SK-N-MC (cell line): ENCODE measurements at regions not wholly inside any gene's neighbourhood (a gene's known extent, or its start where the extent isn't known, plus 50 kb on each side); places are given as distances from the start of the nearest gene placed in this dataset.

ENCODE experiments used
- DNase-seq: peaks from one replicate; pipeline ENCODE4 v3.0.0-alpha.2; 2011; ENCODE audit warnings: low read depth, low spot score
- H3K27ac ChIP-seq: fragments of 200-600 bp; sonication (generic); 2 replicates; pipeline ENCODE4 v1.5.1; 2016; ENCODE audit warnings: mixed run types
- H3K36me3 ChIP-seq: fragments of 200-600 bp; sonication (generic); 2 replicates; pipeline ENCODE4 v1.6.1; 2017; ENCODE audit warnings: antibody characterized with exemption, low read length, mixed read lengths; ENCODE audit not compliant: insufficient read depth
- H3K4me3 ChIP-seq: fragments of 200-600 bp; sonication (generic); 2 replicates; pipeline ENCODE4 v1.5.1; 2016
- H3K9ac ChIP-seq: fragments of 200-600 bp; sonication (generic); 2 replicates; pipeline ENCODE4 v1.8.0; 2017; ENCODE audit warnings: mixed run types, mixed read lengths; ENCODE audit not compliant: insufficient read length
- H3K9me3 ChIP-seq: fragments of 200-600 bp; sonication (generic); 2 replicates; pipeline ENCODE4 v1.6.1; 2017; ENCODE audit warnings: low read depth, mild to moderate bottlenecking, antibody characterized with exemption, low read length, moderate library complexity, mixed read lengths
- EZH2 ChIP-seq: fragments of 200-600 bp; sonication (generic); IDR thresholded peaks from one replicate; pipeline ENCODE4 v1.6.1; 2017; ENCODE audit warnings: antibody characterized with exemption
- FOXP2 ChIP-seq: optimal IDR thresholded peaks from 2 replicates; pipeline ENCODE3; 2011; ENCODE audit warnings: mild to moderate bottlenecking, moderate library complexity; ENCODE audit not compliant: insufficient read depth; ENCODE audit errors: extremely low read length, control extremely low read depth
- POLR2AphosphoS5 ChIP-seq: IDR thresholded peaks from 2 replicates; pipeline ENCODE4 v1.6.1; 2012; ENCODE audit warnings: mild to moderate bottlenecking, low read depth, low read length, borderline replicate concordance

DNA sequence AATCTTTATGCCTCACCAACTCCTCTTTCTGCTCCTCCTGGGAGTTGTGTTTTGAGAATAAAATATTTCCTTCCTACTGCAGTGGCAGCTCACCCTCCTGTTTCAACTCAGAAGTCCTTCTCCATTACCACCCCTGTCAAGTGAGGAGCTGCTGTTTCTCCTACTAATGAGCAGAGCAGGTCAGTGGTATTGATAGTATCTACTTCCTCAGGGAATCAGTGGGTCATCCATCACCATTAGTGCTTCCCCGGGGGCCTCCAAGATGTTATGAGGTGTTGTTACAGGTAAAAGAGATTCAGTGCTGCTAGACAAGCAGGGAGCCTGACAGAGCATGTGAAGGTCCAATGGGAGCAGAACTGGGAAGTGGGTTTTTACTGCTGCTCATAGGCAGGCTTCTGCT is 795.2 kb downstream of the REEP3 start:
- TF ChIP-seq EZH2 (no peak), FOXP2 (no peak), POLR2AphosphoS5 (no peak)
- no peak overlapping the region for H3K27ac ChIP-seq
- no peaks in the 10 kb centered on the region for H3K9me3 ChIP-seq
- DNase-seq: no peak
- H3K9ac ChIP-seq: no peak overlapping the region
- no peak overlapping the region for H3K4me3 ChIP-seq
- no peaks in the 10 kb centered on the region for H3K36me3 ChIP-seq

DNA sequence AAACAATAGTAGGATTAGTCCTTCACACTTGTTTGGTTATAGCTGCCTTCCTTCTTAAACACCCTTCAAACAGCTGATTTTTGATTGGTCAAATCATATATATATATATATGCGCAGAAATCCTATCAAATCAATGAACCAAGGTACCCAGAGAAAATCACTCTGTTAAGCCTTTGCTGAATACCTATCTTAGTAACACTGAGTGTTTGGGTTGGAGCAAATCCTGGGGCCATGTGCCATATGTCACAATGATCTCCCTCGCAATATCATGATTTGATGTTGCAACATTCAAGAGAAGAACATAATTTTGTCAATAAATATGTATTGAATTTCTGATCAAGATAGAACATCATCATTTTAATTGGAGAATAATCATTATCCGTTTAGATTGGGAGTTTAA is 795.6 kb downstream of the REEP3 start:
- no peak overlapping the region for H3K9ac ChIP-seq
- no peaks in the 10 kb centered on the region for H3K9me3 ChIP-seq
- DNase-seq: no peak
- H3K4me3 ChIP-seq: no peak overlapping the region
- no peak overlapping the region for H3K27ac ChIP-seq
- TF ChIP-seq FOXP2 (no peak), POLR2AphosphoS5 (no peak), EZH2 (no peak)
- no peaks in the 10 kb centered on the region for H3K36me3 ChIP-seq

GRCh38 chr10:64320448-64320847 is 799.2 kb downstream of the REEP3 start:
- no peak for DNase-seq
- no peak overlapping the region for H3K9ac ChIP-seq
- TF ChIP-seq EZH2 (no peak), FOXP2 (no peak), POLR2AphosphoS5 (no peak)

DNA sequence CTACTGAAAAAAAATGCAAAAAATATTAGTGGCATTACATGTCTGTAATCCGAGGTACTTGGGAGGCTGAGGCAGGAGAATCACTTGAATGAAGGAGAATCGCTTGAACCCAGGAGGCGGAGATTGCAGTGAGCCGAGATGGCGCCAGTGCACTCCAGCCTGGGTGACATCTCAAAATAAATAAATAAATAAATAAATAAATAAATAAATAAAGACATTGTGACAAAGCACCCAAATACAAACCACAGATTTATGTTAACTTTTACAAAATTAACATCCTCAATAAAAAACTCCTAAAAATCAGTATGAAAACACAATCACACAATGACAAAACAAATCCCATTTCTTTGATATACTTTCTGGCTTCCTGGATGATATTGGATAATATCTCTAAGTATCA is 808.3 kb downstream of the REEP3 start:
- Histone ChIP-seq H3K36me3 (no peaks in the 10 kb centered on the region), H3K9ac (no peak overlapping the region), H3K9me3 (no peaks in the 10 kb centered on the region), H3K4me3 (no peak overlapping the region), H3K27ac (no peak overlapping the region)
- TF ChIP-seq FOXP2 (no peak), EZH2 (no peak), POLR2AphosphoS5 (no peak)
- DNase-seq: no peak

More at GRCh38 chr10:64320448-64320847, 799.2 kb downstream of the REEP3 start:
- H3K9me3 ChIP-seq: no peaks in the 10 kb centered on the region
- H3K36me3 ChIP-seq: no peaks in the 10 kb centered on the region
- no peak overlapping the region for H3K27ac ChIP-seq
- H3K4me3 ChIP-seq: no peak overlapping the region

- TF ChIP-seq POLR2AphosphoS5 (no peak), EZH2 (no peak), FOXP2 (no peak)
- DNase-seq: no peak
- Histone ChIP-seq H3K9ac (no peak overlapping the region), H3K4me3 (no peak overlapping the region), H3K36me3 (no peaks in the 10 kb centered on the region), H3K9me3 (no peaks in the 10 kb centered on the region), H3K27ac (no peak overlapping the region)
Measured at GRCh38 chr10:64332551-64332950, 811.4 kb downstream of the REEP3 start.

DNA sequence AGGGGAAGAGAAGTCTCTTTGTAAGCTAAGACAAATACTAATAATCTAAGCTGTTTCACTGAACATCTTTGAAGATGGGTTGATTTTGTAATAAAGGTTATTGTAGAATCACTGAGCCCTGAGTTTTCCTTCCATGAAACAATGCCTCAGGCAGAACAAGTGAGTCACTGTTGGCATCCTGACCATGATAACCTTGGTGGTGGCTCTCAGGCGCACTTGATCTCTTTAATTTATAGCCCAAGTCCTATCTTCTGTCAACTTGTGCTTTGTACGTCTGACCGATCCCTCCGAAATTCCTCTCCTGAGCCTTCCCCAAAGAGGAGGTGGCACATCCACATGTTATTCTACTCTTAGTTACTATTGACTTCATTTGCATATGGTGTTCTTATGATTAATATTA is 812.9 kb downstream of the REEP3 start:
- Histone ChIP-seq H3K27ac (no peak overlapping the region), H3K9me3 (no peaks in the 10 kb centered on the region), H3K36me3 (no peaks in the 10 kb centered on the region), H3K9ac (no peak overlapping the region), H3K4me3 (no peak overlapping the region)
- DNase-seq: no peak
- TF ChIP-seq FOXP2 (no peak), EZH2 (no peak), POLR2AphosphoS5 (no peak)

DNA sequence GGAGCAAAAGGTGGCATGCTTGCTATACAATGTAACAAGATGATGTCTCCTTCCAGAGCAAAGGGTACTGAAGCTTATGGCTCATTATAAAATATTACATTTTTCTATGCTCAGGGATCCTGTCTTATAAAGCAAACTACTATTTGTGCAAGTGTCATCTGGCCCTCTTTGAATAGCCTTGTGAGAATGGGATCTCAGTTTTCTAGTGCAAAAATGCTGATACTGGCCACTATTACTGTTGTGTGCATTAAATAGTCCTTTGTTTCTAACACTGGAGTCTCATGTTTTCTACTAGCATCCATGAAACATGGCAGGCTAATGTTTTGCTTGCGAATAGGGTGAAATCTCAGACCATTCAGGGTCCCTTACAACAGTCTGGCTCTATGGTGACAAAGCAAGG is 823.0 kb downstream of the REEP3 start:
- TF ChIP-seq EZH2 (no peak), FOXP2 (no peak), POLR2AphosphoS5 (no peak)
- Histone ChIP-seq H3K36me3 (no peaks in the 10 kb centered on the region), H3K4me3 (no peak overlapping the region), H3K27ac (no peak overlapping the region), H3K9me3 (no peaks in the 10 kb centered on the region), H3K9ac (no peak overlapping the region)
- no peak for DNase-seq

- Histone ChIP-seq H3K9me3 (no peaks in the 10 kb centered on the region), H3K4me3 (no peak overlapping the region), H3K36me3 (no peaks in the 10 kb centered on the region), H3K27ac (no peak overlapping the region), H3K9ac (no peak overlapping the region)
- DNase-seq: no peak
- TF ChIP-seq EZH2 (no peak), FOXP2 (no peak)
Measured at GRCh38 chr10:64345856-64346255, 824.7 kb downstream of the REEP3 start.

- DNase-seq: no peak
- H3K9ac ChIP-seq: no peak overlapping the region
- no peaks in the 10 kb centered on the region for H3K9me3 ChIP-seq
- H3K27ac ChIP-seq: no peak overlapping the region
- H3K4me3 ChIP-seq: no peak overlapping the region
- no peak for TF ChIP-seq POLR2AphosphoS5
- no peak for TF ChIP-seq EZH2
- no peak for TF ChIP-seq FOXP2
- no peaks in the 10 kb centered on the region for H3K36me3 ChIP-seq
Measured at GRCh38 chr10:64346389-64346788, 825.2 kb downstream of the REEP3 start.
